Panc1 (cell line): ENCODE measurements at regions not wholly inside any gene's neighbourhood (a gene's known extent, or its start where the extent isn't known, plus 50 kb on each side); places are given as distances from the start of the nearest gene placed in this dataset.

ENCODE experiments used
- ATAC-seq: fragments of 200-7000 bp; cut with Tn5 transposase; 2 replicates; pipeline ENCODE4 v1.9.1; 2020; ENCODE audit warnings: mild to moderate bottlenecking, moderate library complexity
- BruUV-seq: library from RNA; stranded (reverse); fragments of 400-500 nt; replicated peaks from 2 replicates; lab custom pipeline; 2021; lab: Mats Ljungman, UMichigan
- CTCF ChIA-PET: fragments of 300-600 bp; sonication (Branson Sonifier 250); formaldehyde crosslinking; loops from one replicate; lab custom pipeline; 2022; ENCODE audit warnings: antibody characterized with exemption; lab: Charles Lee
- POLR2A ChIA-PET: fragments of 300-600 bp; sonication (Branson Sonifier 250); formaldehyde crosslinking; loops from one replicate; lab custom pipeline; 2022; ENCODE audit warnings: antibody characterized with exemption; lab: Charles Lee
- DNase-seq: peaks from one replicate; pipeline ENCODE4 v3.0.0-alpha.2; 2010; ENCODE audit warnings: low read depth, low spot score
- H3K27ac ChIP-seq: 2 replicates; pipeline ENCODE4 v1.5.1; 2011; ENCODE audit warnings: mild to moderate bottlenecking, low read length, inconsistent platforms
- H3K27me3 ChIP-seq: fragments of 200-500 bp; sonication (Bioruptor generic); 2 replicates; pipeline ENCODE4 v1.6.0; 2014; ENCODE audit warnings: low read length, inconsistent platforms; ENCODE audit not compliant: control insufficient read depth, insufficient read depth
- H3K36me3 ChIP-seq: fragments of 200-500 bp; sonication (Bioruptor generic); 2 replicates; pipeline ENCODE4 v1.5.1; 2014; ENCODE audit warnings: inconsistent platforms, mild to moderate bottlenecking, low read length, moderate library complexity; ENCODE audit not compliant: control insufficient read depth, insufficient read depth
- H3K4me1 ChIP-seq: 2 replicates; pipeline ENCODE4 v1.5.1; 2011; ENCODE audit warnings: inconsistent platforms, mild to moderate bottlenecking, low read length, moderate library complexity; ENCODE audit not compliant: control insufficient read depth, insufficient read depth
- H3K4me3 ChIP-seq, 2 experiments: 2 replicates each; pipeline ENCODE4 v1.5.1; 2011 to 2012; ENCODE audit warnings: low read depth in 2 of 2, low read length in 2 of 2, mild to moderate bottlenecking in 2 of 2, inconsistent platforms in 1 of 2, moderate library complexity in 1 of 2
- H3K9me3 ChIP-seq: fragments of 200-500 bp; sonication (Bioruptor generic); 2 replicates; pipeline ENCODE4 v1.5.1; 2014; ENCODE audit warnings: low read depth, mild to moderate bottlenecking, inconsistent platforms, low read length, moderate library complexity; ENCODE audit not compliant: control insufficient read depth, insufficient read depth
- POLR2AphosphoS5 ChIP-seq: IDR thresholded peaks from 2 replicates; pipeline ENCODE4 v1.6.1; 2012; ENCODE audit warnings: mild to moderate bottlenecking, low read depth, low read length, moderate library complexity
- SIN3A ChIP-seq: IDR thresholded peaks from 2 replicates; pipeline ENCODE4 v1.6.1; 2012; ENCODE audit warnings: low read depth, mild to moderate bottlenecking, low read length, moderate library complexity, borderline replicate concordance; ENCODE audit not compliant: insufficient read depth
- TCF7L2 ChIP-seq: IDR thresholded peaks from 2 replicates; pipeline ENCODE4 v1.6.1; 2011; ENCODE audit warnings: mild to moderate bottlenecking, low read depth, low read length, inconsistent platforms
- in situ Hi-C: cut with HindIII; loops from 2 replicates; pipeline ENCODE4 v1.10.0; 2016; ENCODE audit warnings: low sequenced_read_pairs, low pct_unique_long_range_greater_than_20kb
- intact Hi-C: fragments of 100-400 bp; cut with micrococcal nuclease; formaldehyde crosslinking; loops from one replicate; pipeline ENCODE4 v1.10.0; 2022; ENCODE audit not compliant: unreplicated experiment
- TF ChIP-seq, protein P1 (sequence below), 2 experiments: IDR thresholded peaks; 2 replicates each; pipeline ENCODE4 v1.6.1; 2011 to 2012; ENCODE audit warnings: low read depth in 2 of 2, control low read depth in 1 of 2, low read length in 1 of 2, mild to moderate bottlenecking in 1 of 2, moderate library complexity in 1 of 2; ENCODE audit not compliant: insufficient read depth in 1 of 2
- TF ChIP-seq, protein P2 (sequence below): fragments of 450-650 bp; IDR thresholded peaks from 2 replicates; pipeline ENCODE4 v1.5.1; 2017; ENCODE audit warnings: mild to moderate bottlenecking

DNA sequence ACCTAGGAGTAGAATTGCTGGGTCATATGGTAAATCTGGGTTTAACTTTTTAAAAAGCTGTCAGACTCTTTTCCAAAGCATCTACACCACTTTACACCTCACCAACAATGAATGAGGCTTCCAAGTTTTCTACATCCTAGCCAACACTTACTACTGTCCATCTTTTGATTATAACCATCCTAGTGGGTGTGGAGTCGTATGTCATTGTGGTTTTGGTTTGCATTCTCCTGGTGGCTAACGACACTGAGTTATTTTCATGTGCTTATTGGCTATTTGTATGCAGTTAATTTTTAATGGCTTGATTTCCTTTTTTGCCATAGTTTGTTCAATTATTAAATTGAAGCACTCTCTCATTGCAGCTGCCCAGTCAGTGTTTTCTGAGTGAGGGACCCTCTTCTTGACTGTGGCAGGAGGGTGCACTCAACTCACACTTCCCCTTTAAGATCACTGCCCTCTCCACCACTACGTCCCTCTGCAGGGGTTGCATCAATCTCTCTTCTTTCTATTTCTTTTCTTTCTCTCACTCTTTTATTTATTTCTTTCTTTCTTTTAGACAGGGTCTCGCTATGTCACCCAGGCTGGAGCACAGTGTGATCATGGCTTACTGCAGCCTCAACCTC lies 182.3 kb downstream of the C9orf152 start:
- no TSS peak for BruUV-seq

DNA sequence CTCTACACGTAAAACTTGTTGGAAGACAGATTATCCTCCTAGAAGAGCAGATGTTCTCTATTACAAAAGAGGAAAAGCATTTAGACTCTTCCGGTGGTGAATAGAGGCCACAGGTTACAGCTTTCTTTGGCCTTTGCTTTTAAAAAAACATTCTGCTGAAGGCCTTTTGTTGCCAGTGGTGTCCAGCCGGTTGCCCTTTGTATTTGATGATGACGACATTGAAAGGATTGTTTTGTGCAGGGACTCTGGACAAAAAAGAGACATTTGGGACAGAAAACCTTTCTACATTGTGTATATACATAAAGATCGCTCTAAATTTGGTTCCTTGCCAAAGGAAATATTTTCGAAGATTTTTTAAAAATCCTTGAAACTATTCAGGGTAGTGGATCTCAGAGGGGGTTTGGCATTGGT lies 180.3 kb downstream of the C9orf152 start:
- no peaks in the 10 kb centered on the region for H3K4me1 ChIP-seq
- ATAC-seq (no peak), DNase-seq (no peak)
- H3K27ac ChIP-seq, result no peak overlapping the region
- no peaks in the 10 kb centered on the region for H3K36me3 ChIP-seq
- H3K9me3 ChIP-seq, result no peaks in the 10 kb centered on the region
- POLR2A ChIA-PET, result no interaction called here
- H3K27me3 ChIP-seq, result no peaks in the 10 kb centered on the region
- TF ChIP-seq TCF7L2, result no peak
- no peak for TF ChIP-seq SIN3A
- TF ChIP-seq, protein P1, sequence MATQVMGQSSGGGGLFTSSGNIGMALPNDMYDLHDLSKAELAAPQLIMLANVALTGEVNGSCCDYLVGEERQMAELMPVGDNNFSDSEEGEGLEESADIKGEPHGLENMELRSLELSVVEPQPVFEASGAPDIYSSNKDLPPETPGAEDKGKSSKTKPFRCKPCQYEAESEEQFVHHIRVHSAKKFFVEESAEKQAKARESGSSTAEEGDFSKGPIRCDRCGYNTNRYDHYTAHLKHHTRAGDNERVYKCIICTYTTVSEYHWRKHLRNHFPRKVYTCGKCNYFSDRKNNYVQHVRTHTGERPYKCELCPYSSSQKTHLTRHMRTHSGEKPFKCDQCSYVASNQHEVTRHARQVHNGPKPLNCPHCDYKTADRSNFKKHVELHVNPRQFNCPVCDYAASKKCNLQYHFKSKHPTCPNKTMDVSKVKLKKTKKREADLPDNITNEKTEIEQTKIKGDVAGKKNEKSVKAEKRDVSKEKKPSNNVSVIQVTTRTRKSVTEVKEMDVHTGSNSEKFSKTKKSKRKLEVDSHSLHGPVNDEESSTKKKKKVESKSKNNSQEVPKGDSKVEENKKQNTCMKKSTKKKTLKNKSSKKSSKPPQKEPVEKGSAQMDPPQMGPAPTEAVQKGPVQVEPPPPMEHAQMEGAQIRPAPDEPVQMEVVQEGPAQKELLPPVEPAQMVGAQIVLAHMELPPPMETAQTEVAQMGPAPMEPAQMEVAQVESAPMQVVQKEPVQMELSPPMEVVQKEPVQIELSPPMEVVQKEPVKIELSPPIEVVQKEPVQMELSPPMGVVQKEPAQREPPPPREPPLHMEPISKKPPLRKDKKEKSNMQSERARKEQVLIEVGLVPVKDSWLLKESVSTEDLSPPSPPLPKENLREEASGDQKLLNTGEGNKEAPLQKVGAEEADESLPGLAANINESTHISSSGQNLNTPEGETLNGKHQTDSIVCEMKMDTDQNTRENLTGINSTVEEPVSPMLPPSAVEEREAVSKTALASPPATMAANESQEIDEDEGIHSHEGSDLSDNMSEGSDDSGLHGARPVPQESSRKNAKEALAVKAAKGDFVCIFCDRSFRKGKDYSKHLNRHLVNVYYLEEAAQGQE (IDR thresholded peaks at IDR 0.05; ENCODE audit: insufficient read depth in 1 of 2, low read depth in 2 of 2, low read length in 1 of 2), result no peak
- TF ChIP-seq, protein P2, sequence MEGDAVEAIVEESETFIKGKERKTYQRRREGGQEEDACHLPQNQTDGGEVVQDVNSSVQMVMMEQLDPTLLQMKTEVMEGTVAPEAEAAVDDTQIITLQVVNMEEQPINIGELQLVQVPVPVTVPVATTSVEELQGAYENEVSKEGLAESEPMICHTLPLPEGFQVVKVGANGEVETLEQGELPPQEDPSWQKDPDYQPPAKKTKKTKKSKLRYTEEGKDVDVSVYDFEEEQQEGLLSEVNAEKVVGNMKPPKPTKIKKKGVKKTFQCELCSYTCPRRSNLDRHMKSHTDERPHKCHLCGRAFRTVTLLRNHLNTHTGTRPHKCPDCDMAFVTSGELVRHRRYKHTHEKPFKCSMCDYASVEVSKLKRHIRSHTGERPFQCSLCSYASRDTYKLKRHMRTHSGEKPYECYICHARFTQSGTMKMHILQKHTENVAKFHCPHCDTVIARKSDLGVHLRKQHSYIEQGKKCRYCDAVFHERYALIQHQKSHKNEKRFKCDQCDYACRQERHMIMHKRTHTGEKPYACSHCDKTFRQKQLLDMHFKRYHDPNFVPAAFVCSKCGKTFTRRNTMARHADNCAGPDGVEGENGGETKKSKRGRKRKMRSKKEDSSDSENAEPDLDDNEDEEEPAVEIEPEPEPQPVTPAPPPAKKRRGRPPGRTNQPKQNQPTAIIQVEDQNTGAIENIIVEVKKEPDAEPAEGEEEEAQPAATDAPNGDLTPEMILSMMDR, result no peak
- no peak for TF ChIP-seq POLR2AphosphoS5
- intact Hi-C loops, result no loop called here
- no peak overlapping the region for H3K4me3 ChIP-seq
- in situ Hi-C loops, result no loop called here
- CTCF ChIA-PET, result no interaction called here
- BruUV-seq, result no TSS peak

More for the DNA sequence above, 182.3 kb downstream of the C9orf152 start:
- no peaks in the 10 kb centered on the region for H3K9me3 ChIP-seq
- TF ChIP-seq POLR2AphosphoS5 (no peak), TCF7L2 (no peak), SIN3A (no peak)
- TF ChIP-seq, protein P2, result no peak
- TF ChIP-seq, protein P1 (IDR thresholded peaks at IDR 0.05; ENCODE audit: insufficient read depth in 1 of 2, low read depth in 2 of 2, low read length in 1 of 2), result no peak
- no peaks in the 10 kb centered on the region for H3K36me3 ChIP-seq
- no peaks in the 10 kb centered on the region for H3K4me1 ChIP-seq
- CTCF ChIA-PET, result no interaction called here
- H3K27ac ChIP-seq, result no peak overlapping the region
- in situ Hi-C loops (no loop called here), intact Hi-C loops (no loop called here)
- POLR2A ChIA-PET, result interaction anchor here (0.7 kb wide), 1 partner anchor 10 kb away, joined by 10 read pairs; no protein-coding TSS in a partner anchor
- H3K4me3 ChIP-seq, result no peak overlapping the region
- ATAC-seq (no peak), DNase-seq (no peak)
- no peaks in the 10 kb centered on the region for H3K27me3 ChIP-seq
